Neural progenitor cell (in vitro differentiated cells): ENCODE measurements at regions not wholly inside any gene's neighbourhood (a gene's known extent, or its start where the extent isn't known, plus 50 kb on each side); places are given as distances from the start of the nearest gene placed in this dataset.

Experiments used
- EZH2 ChIP-seq: fragments of 200-600 bp; sonication (generic); IDR thresholded peaks from 2 replicates; pipeline ENCODE4 v1.6.1; 2017; ENCODE audit warnings: antibody characterized with exemption, mild to moderate bottlenecking, moderate library complexity
- EZH2phosphoT487 ChIP-seq: fragments of 200-600 bp; sonication (generic); IDR thresholded peaks from 2 replicates; pipeline ENCODE4 v1.6.1; 2017; ENCODE audit warnings: antibody characterized with exemption
- TF ChIP-seq, protein P1 (sequence below): fragments of 200-600 bp; sonication (generic); IDR thresholded peaks from 2 replicates; pipeline ENCODE4 v1.5.1; 2017; ENCODE audit warnings: antibody characterized with exemption, mild to moderate bottlenecking

DNA sequence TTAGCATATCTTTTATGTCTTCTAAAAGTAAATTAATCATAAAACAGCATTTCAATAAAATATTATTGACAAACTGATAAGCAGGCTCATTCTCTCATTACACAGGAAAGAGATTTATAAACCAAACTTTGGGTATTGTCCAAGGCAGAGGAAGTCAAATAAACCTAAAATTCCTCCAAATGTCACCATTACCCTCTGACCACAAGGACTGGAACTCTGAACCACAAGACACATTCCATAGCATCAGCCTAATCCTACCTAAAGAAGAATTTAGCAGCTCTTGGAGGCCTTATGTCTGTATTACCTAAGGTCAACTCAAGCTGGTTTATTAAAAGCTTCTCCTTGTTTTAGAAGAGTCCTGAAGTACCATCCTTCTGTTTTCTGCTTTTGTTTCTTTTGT is 82.4 kb upstream of the SLC13A1 start:
- TF ChIP-seq, protein P1, sequence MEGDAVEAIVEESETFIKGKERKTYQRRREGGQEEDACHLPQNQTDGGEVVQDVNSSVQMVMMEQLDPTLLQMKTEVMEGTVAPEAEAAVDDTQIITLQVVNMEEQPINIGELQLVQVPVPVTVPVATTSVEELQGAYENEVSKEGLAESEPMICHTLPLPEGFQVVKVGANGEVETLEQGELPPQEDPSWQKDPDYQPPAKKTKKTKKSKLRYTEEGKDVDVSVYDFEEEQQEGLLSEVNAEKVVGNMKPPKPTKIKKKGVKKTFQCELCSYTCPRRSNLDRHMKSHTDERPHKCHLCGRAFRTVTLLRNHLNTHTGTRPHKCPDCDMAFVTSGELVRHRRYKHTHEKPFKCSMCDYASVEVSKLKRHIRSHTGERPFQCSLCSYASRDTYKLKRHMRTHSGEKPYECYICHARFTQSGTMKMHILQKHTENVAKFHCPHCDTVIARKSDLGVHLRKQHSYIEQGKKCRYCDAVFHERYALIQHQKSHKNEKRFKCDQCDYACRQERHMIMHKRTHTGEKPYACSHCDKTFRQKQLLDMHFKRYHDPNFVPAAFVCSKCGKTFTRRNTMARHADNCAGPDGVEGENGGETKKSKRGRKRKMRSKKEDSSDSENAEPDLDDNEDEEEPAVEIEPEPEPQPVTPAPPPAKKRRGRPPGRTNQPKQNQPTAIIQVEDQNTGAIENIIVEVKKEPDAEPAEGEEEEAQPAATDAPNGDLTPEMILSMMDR: no peak
- TF ChIP-seq EZH2phosphoT487 (no peak), EZH2 (no peak)
